ENCODE measurements at regions not wholly inside any gene's neighbourhood (a gene's known extent, or its start where the extent isn't known, plus 50 kb on each side); places are given as distances from the start of the nearest gene placed in this dataset.

GRCh38 chr1:222288053-222288452 is 259.9 kb downstream of the HHIPL2 start:
- TF ChIP-seq EZH2 (IDR thresholded peaks at IDR 0.05; ENCODE audit: low read depth) (no peak), CTCF (conservative IDR thresholded peaks at IDR 0.05) (no peak)

Data from PC-9 (cell line).